Astrocyte (in vitro differentiated cells and primary cell): ENCODE measurements at regions not wholly inside any gene's neighbourhood (a gene's known extent, or its start where the extent isn't known, plus 50 kb on each side); places are given as distances from the start of the nearest gene placed in this dataset.

Source experiments
- DNase-seq: peaks from one replicate; pipeline ENCODE4 v3.0.0-alpha.2; 2010; ENCODE audit warnings: low read depth
- FAIRE-seq: peaks from 2 replicates; lab custom pipeline; 2011; peaks lifted over from hg19 to GRCh38; lab: Jason Lieb, UNC
- H2AFZ ChIP-seq: 2 replicates; pipeline ENCODE4 v1.6.0; 2012; ENCODE audit warnings: low read depth, low read length, inconsistent platforms
- H3K27ac ChIP-seq: 2 replicates; pipeline ENCODE4 v1.5.1; 2011; ENCODE audit warnings: low read depth, low read length, inconsistent platforms
- H3K27me3 ChIP-seq: 2 replicates; pipeline ENCODE4 v1.6.0; 2011; ENCODE audit warnings: low read length, inconsistent platforms; ENCODE audit not compliant: insufficient read depth
- H3K36me3 ChIP-seq: 2 replicates; pipeline ENCODE4 v1.5.1; 2011; ENCODE audit warnings: low read length, inconsistent platforms; ENCODE audit not compliant: insufficient read depth
- H3K4me1 ChIP-seq: 2 replicates; pipeline ENCODE4 v1.5.1; 2011; ENCODE audit warnings: low read length, inconsistent platforms; ENCODE audit not compliant: insufficient read depth
- H3K4me2 ChIP-seq: 2 replicates; pipeline ENCODE4 v1.6.0; 2012; ENCODE audit warnings: low read length, inconsistent platforms
- H3K4me3 ChIP-seq: 2 replicates; pipeline ENCODE4 v1.5.1; 2011; ENCODE audit warnings: low read depth, mild to moderate bottlenecking, low read length, inconsistent platforms; ENCODE audit not compliant: insufficient read depth
- H3K79me2 ChIP-seq: 2 replicates; pipeline ENCODE4 v1.6.0; 2012; ENCODE audit warnings: mild to moderate bottlenecking, low read length, inconsistent platforms; ENCODE audit not compliant: insufficient read depth
- H3K9ac ChIP-seq: 2 replicates; pipeline ENCODE4 v1.6.0; 2012; ENCODE audit warnings: mild to moderate bottlenecking, low read length, inconsistent platforms
- H3K9me3 ChIP-seq: 2 replicates; pipeline ENCODE4 v1.5.1; 2012; ENCODE audit warnings: low read depth, mild to moderate bottlenecking, low read length, inconsistent platforms; ENCODE audit not compliant: insufficient read depth
- H4K20me1 ChIP-seq: 2 replicates; pipeline ENCODE4 v1.6.0; 2012; ENCODE audit warnings: low read length, inconsistent platforms; ENCODE audit not compliant: insufficient read depth
- H3K27ac Mint-ChIP-seq: one replicate; pipeline ENCODE4 v1.8.0; 2021; ENCODE audit warnings: mild to moderate bottlenecking, mixed read lengths; ENCODE audit not compliant: unreplicated experiment
- H3K27me3 Mint-ChIP-seq: one replicate; pipeline ENCODE4 v1.8.0; 2021; ENCODE audit warnings: low read depth, mixed read lengths; ENCODE audit not compliant: unreplicated experiment
- H3K36me3 Mint-ChIP-seq: one replicate; pipeline ENCODE4 v1.8.0; 2021; ENCODE audit warnings: low read depth, mixed read lengths; ENCODE audit not compliant: unreplicated experiment
- H3K4me1 Mint-ChIP-seq: one replicate; pipeline ENCODE4 v1.8.0; 2021; ENCODE audit warnings: low read depth, mixed read lengths; ENCODE audit not compliant: unreplicated experiment
- H3K4me3 Mint-ChIP-seq: one replicate; pipeline ENCODE4 v1.8.0; 2021; ENCODE audit warnings: mild to moderate bottlenecking, moderate library complexity, mixed read lengths; ENCODE audit not compliant: unreplicated experiment
- H3K9me3 Mint-ChIP-seq: one replicate; pipeline ENCODE4 v1.8.0; 2021; ENCODE audit warnings: mild to moderate bottlenecking, mixed read lengths; ENCODE audit not compliant: unreplicated experiment
- CTCF ChIP-seq: IDR thresholded peaks from 2 replicates; pipeline ENCODE4 v1.5.1; 2011; ENCODE audit warnings: low read depth, mild to moderate bottlenecking, inconsistent platforms, low read length, moderate library complexity; ENCODE audit not compliant: insufficient read depth
- EZH2 ChIP-seq: IDR thresholded peaks from 2 replicates; pipeline ENCODE4 v1.6.1; 2012; ENCODE audit warnings: mild to moderate bottlenecking, low read length, inconsistent platforms; ENCODE audit not compliant: insufficient read depth

GRCh38 chr6:4673861-4674260 lies 102.3 kb upstream of the CDYL start:
- Histone ChIP-seq H3K4me2 (no peak overlapping the region), H3K9ac (no peak overlapping the region), H3K27me3 (peaks cover 2% of the 10 kb centered on the region), H3K36me3 (no peaks in the 10 kb centered on the region), H3K79me2 (no peaks in the 10 kb centered on the region), H3K4me3 (no peak overlapping the region), H4K20me1 (no peaks in the 10 kb centered on the region), H3K4me1 (peaks cover under 1% of the 10 kb centered on the region), H3K9me3 (no peaks in the 10 kb centered on the region), H2AFZ (no peak overlapping the region), H3K27ac (no peak overlapping the region)
- DNase-seq, result no peak
- Mint-ChIP-seq H3K4me1 (peaks cover 10% of the 10 kb centered on the region), H3K27me3 (peaks cover 18% of the 10 kb centered on the region), H3K4me3 (no peak overlapping the region), H3K9me3 (peaks cover 3% of the 10 kb centered on the region), H3K36me3 (no peaks in the 10 kb centered on the region), H3K27ac (no peak overlapping the region)
- FAIRE-seq, result no peak
- TF ChIP-seq EZH2 (no peak), CTCF (no peak)

GRCh38 chr6:4672772-4673171 lies 103.4 kb upstream of the CDYL start:
- no peak overlapping the region for H3K27ac Mint-ChIP-seq
- no peak for FAIRE-seq
- TF ChIP-seq CTCF (no peak), EZH2 (no peak)

GRCh38 chr6:4671587-4672115 lies 104.6 kb upstream of the CDYL start:
- Histone ChIP-seq H4K20me1 (no peaks in the 10 kb centered on the region), H3K9ac (no peak overlapping the region), H3K4me1 (peaks cover 9% of the 10 kb centered on the region), H3K9me3 (no peaks in the 10 kb centered on the region), H3K4me3 (no peak overlapping the region), H3K27ac (no peak overlapping the region), H3K79me2 (no peaks in the 10 kb centered on the region), H3K27me3 (peaks cover 2% of the 10 kb centered on the region), H3K4me2 (no peak overlapping the region), H3K36me3 (no peaks in the 10 kb centered on the region), H2AFZ (no peak overlapping the region)
- H3K27ac Mint-ChIP-seq, result no peak overlapping the region
- H3K36me3 Mint-ChIP-seq, result no peaks in the 10 kb centered on the region
- peaks cover 16% of the 10 kb centered on the region for H3K4me1 Mint-ChIP-seq
- no peak overlapping the region for H3K4me3 Mint-ChIP-seq
- FAIRE-seq (no peak), DNase-seq (no peak)
- H3K27me3 Mint-ChIP-seq, result peaks cover 15% of the 10 kb centered on the region
- peaks cover 3% of the 10 kb centered on the region for H3K9me3 Mint-ChIP-seq
- TF ChIP-seq CTCF, result no peak

More at GRCh38 chr6:4672772-4673171, 103.4 kb upstream of the CDYL start:
- Histone ChIP-seq H3K9me3 (no peaks in the 10 kb centered on the region), H3K27ac (no peak overlapping the region), H3K36me3 (no peaks in the 10 kb centered on the region), H3K27me3 (peaks cover 2% of the 10 kb centered on the region), H2AFZ (no peak overlapping the region), H3K4me1 (peaks cover 9% of the 10 kb centered on the region), H3K9ac (no peak overlapping the region), H3K79me2 (no peaks in the 10 kb centered on the region), H3K4me3 (no peak overlapping the region), H4K20me1 (no peaks in the 10 kb centered on the region), H3K4me2 (no peak overlapping the region)
- Mint-ChIP-seq H3K27me3 (peaks cover 17% of the 10 kb centered on the region), H3K4me1 (peaks cover 15% of the 10 kb centered on the region), H3K9me3 (peaks cover 3% of the 10 kb centered on the region), H3K36me3 (no peaks in the 10 kb centered on the region), H3K4me3 (no peak overlapping the region)
- DNase-seq, result peak; percentile 61
